Erythroblast (primary cell): ENCODE measurements at regions not wholly inside any gene's neighbourhood (a gene's known extent, or its start where the extent isn't known, plus 50 kb on each side); places are given as distances from the start of the nearest gene placed in this dataset.

ENCODE experiments used
- GATA1 ChIP-seq: IDR thresholded peaks from 2 replicates; pipeline ENCODE4 v1.6.1; 2011; ENCODE audit warnings: low read depth, mild to moderate bottlenecking, control low read depth, low read length, moderate library complexity
- POLR2A ChIP-seq: IDR thresholded peaks from 2 replicates; pipeline ENCODE4 v1.6.1; 2011; ENCODE audit warnings: mild to moderate bottlenecking, low read length

DNA sequence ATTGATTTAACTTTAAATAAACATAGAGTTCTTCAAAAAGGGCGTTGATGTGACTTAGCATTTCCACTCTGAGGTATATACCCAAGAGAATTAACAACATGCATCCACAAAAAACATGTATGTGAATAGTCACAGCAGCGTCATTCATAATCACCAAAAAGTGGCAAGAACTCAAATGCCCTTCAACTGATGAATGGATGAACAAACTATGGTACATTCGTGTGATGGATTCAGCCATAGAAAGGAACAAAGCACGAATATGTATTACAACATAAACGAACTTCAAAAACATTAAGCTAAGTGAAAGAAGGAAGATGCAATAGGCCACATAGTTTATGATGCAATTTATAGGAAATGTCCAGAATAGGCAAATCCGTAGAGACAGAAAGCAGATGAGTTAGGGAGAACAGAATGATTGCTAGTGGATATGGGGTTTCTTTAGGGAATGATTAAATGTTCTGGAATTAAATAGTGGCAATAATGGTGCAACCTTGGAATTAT, 72.3 kb upstream of the UQCRFS1 start:
- no peak for TF ChIP-seq POLR2A
- no peak for TF ChIP-seq GATA1
